Breast epithelium (tissue), 3 donors: ENCODE measurements at regions not wholly inside any gene's neighbourhood (a gene's known extent, or its start where the extent isn't known, plus 50 kb on each side); places are given as distances from the start of the nearest gene placed in this dataset.

Experiments used
- POLR2A ChIP-seq: fragments of 450-650 bp; IDR thresholded peaks from one replicate; pipeline ENCODE4 v1.6.1; 2016; ENCODE audit warnings: antibody characterized with exemption, mild to moderate bottlenecking, moderate library complexity
- TF ChIP-seq, protein P1 (sequence below), 3 donors: fragments of 450-650 bp; IDR thresholded peaks; one replicate each; pipeline ENCODE4 v1.5.1; 2016 to 2017; ENCODE audit warnings: antibody characterized with exemption in 3 of 3, mild to moderate bottlenecking in 3 of 3, moderate library complexity in 3 of 3

GRCh38 chr3:64432870-64433269 lies 207.6 kb upstream of the PRICKLE2 start:
- TF ChIP-seq, protein P1, sequence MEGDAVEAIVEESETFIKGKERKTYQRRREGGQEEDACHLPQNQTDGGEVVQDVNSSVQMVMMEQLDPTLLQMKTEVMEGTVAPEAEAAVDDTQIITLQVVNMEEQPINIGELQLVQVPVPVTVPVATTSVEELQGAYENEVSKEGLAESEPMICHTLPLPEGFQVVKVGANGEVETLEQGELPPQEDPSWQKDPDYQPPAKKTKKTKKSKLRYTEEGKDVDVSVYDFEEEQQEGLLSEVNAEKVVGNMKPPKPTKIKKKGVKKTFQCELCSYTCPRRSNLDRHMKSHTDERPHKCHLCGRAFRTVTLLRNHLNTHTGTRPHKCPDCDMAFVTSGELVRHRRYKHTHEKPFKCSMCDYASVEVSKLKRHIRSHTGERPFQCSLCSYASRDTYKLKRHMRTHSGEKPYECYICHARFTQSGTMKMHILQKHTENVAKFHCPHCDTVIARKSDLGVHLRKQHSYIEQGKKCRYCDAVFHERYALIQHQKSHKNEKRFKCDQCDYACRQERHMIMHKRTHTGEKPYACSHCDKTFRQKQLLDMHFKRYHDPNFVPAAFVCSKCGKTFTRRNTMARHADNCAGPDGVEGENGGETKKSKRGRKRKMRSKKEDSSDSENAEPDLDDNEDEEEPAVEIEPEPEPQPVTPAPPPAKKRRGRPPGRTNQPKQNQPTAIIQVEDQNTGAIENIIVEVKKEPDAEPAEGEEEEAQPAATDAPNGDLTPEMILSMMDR (IDR thresholded peaks at IDR 0.05): no peak
- no peak for TF ChIP-seq POLR2A
